T-helper 17 cell (primary cell): ENCODE measurements at regions not wholly inside any gene's neighbourhood (a gene's known extent, or its start where the extent isn't known, plus 50 kb on each side); places are given as distances from the start of the nearest gene placed in this dataset.

Source experiments
- ATAC-seq: fragments of 150-1000 bp; cut with Tn5 transposase; 2 replicates; pipeline ENCODE4 v1.10.0; 2021; ENCODE audit warnings: mild to moderate bottlenecking, moderate library complexity
- DNase-seq, 3 donors: peaks; one replicate each; pipeline versions ENCODE4 v3.0.0 to v3.0.0-alpha.2; 2020 to 2021
- H3K9me3 ChIP-seq: one replicate; pipeline ENCODE4 v1.7.0; 2013; ENCODE audit warnings: low read length, mild to moderate bottlenecking; ENCODE audit not compliant: control insufficient read depth, poor library complexity, severe bottlenecking
- H3K27ac Mint-ChIP-seq: one replicate; pipeline ENCODE4 v1.8.0; 2022; ENCODE audit warnings: mild to moderate bottlenecking, moderate library complexity, mixed read lengths
- H3K27me3 Mint-ChIP-seq: one replicate; pipeline ENCODE4 v1.8.0; 2022; ENCODE audit warnings: mixed read lengths
- H3K36me3 Mint-ChIP-seq: one replicate; pipeline ENCODE4 v1.8.0; 2022; ENCODE audit warnings: low read depth, mixed read lengths
- H3K4me1 Mint-ChIP-seq: one replicate; pipeline ENCODE4 v1.8.0; 2022; ENCODE audit warnings: mild to moderate bottlenecking, mixed read lengths
- H3K4me3 Mint-ChIP-seq: one replicate; pipeline ENCODE4 v1.8.0; 2022; ENCODE audit warnings: mild to moderate bottlenecking, moderate library complexity, mixed read lengths

DNA sequence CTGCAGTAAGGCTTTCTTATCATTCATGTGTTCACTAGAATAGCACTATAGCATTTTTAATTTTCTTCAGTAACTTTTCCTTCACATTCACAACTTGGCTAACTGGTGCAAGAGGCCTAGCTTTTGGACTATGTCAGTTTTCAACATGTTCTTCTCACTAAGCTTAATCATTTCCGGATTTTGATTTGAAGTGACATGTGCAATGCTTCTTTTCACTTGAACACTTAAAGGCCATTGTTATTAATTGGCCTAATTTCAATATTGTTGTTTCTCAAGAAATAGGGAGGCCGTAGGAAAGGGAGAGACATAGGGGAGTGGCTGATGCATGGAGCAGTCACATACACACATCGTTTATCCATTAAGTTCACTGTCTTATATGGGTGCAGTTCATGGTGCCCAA, 151.2 kb upstream of the NFE2L3 start:
- ATAC-seq = no peak
- no peak overlapping the region for H3K27ac Mint-ChIP-seq
- H3K4me3 Mint-ChIP-seq = no peak overlapping the region
- DNase-seq = no peak
- no peaks in the 10 kb centered on the region for H3K9me3 ChIP-seq
- H3K36me3 Mint-ChIP-seq = no peaks in the 10 kb centered on the region
- H3K4me1 Mint-ChIP-seq = no peaks in the 10 kb centered on the region
- peaks cover 62% of the 10 kb centered on the region for H3K27me3 Mint-ChIP-seq

DNA sequence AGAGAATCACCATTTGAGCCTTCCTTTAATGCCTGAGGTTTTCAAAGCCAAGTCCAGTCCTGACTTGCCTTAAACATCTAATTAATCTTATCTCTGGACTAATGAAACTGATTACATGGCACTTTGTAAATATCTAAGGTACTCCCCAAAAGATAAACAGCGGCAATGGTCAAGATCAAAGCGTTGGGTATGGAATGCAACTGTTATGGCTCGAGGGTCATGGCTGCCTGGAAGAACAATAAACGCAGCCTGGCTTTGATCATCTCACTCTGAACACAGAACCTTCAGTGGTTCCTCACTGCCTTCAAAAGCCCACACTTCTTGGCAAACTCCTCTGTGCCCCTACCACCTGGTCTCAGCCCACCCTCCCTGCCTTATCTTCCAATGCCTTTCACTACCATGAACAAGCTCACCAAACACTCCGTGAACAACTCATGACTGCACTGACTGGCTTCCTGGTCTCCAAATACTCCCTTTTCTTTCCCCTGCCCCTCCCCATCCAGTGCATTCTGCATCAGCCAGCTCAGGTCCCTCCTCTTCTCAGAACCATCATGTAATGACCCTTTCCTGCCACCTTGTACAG, 150.2 kb upstream of the NFE2L3 start:
- no peak overlapping the region for H3K27ac Mint-ChIP-seq
- ATAC-seq (no peak), DNase-seq (no peak)
- peaks cover 64% of the 10 kb centered on the region for H3K27me3 Mint-ChIP-seq
- H3K4me3 Mint-ChIP-seq = no peak overlapping the region
- no peaks in the 10 kb centered on the region for H3K9me3 ChIP-seq
- no peaks in the 10 kb centered on the region for H3K36me3 Mint-ChIP-seq
- H3K4me1 Mint-ChIP-seq = no peaks in the 10 kb centered on the region

DNA sequence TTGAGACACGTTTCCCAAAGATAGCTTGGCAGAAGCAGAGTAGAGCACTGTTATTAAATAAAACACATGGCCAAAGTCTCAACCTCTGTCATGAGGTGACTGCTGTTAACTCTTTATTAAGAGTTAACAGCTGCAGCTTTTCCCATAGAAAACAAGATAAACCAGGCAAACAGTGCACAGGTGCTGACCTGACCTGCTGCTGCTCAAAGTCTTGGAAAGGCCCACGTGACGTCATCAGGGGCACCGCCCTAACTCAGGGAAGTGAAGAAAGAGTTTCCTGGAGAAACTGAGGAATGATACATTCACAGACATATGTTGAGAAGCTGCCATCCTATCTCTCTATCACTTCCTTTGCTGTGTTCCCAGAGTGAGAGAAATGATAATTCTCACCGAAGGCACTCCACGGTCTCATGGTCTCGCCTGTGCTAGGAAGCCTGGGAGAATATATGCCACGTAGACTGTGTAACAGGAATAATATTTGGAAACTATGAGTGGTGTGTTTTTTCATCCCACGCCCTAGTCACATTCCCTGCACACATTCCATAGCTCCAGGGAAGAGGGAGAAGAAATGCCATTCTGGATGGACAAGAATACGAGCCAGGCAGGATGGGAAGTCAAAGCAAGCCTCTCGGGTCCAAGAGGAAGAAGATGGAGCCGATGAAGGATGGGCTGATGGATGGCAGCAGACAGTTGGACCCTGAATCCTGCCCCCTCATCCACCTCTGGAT, 146.2 kb upstream of the NFE2L3 start:
- Mint-ChIP-seq H3K4me3 (no peak overlapping the region), H3K27ac (no peak overlapping the region), H3K27me3 (peaks cover 57% of the 10 kb centered on the region), H3K36me3 (no peaks in the 10 kb centered on the region), H3K4me1 (no peaks in the 10 kb centered on the region)
- ATAC-seq (no peak), DNase-seq (no peak)
- H3K9me3 ChIP-seq = no peaks in the 10 kb centered on the region

DNA sequence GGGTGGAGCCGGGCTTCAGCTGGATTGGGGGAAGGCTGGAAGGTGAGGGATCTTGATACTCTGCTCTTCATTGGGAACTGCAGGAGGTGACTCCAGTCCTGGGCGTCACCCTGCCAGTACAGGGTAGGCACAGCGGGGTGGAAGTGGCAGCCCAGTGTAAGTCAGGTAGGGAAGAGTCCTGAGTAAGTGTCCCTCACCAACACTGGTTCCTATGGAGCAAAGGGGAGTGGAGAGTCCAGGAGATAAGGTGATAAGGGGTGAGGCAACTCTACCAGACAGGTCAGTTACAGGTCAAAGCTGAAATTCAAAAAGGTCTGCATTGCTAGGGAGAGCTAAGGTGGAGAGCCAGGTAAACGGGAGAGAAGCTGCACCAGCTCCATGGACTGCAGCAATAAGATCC, 145.6 kb upstream of the NFE2L3 start:
- no peaks in the 10 kb centered on the region for H3K9me3 ChIP-seq
- H3K4me1 Mint-ChIP-seq = no peaks in the 10 kb centered on the region
- ATAC-seq (no peak), DNase-seq (no peak)
- H3K27ac Mint-ChIP-seq = no peak overlapping the region
- peaks cover 57% of the 10 kb centered on the region for H3K27me3 Mint-ChIP-seq
- no peaks in the 10 kb centered on the region for H3K36me3 Mint-ChIP-seq
- H3K4me3 Mint-ChIP-seq = no peak overlapping the region

DNA sequence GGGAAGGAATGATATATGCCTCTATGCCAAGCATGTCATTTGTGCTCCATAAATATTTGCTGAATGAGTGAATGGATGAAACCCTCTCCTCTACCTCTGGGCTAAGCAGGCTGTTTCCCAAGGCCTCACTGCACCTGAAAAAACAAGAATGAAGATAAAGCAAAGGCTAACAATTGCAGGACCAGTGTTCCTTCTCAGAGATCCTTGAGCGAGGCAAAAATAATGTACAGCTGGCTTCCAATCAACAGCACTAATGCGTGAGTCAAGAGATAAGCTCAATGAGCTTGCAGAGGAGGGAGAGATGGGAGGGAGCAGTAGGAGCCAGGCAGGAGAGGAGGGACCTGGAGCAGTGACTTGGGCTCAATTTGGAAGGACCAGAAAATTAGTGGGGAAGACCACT, 144.5 kb upstream of the NFE2L3 start:
- no peak for ATAC-seq
- Mint-ChIP-seq H3K36me3 (no peaks in the 10 kb centered on the region), H3K4me1 (no peaks in the 10 kb centered on the region), H3K4me3 (no peak overlapping the region), H3K27ac (no peak overlapping the region), H3K27me3 (peaks cover 47% of the 10 kb centered on the region)
- DNase-seq = no peak
- H3K9me3 ChIP-seq = no peaks in the 10 kb centered on the region

DNA sequence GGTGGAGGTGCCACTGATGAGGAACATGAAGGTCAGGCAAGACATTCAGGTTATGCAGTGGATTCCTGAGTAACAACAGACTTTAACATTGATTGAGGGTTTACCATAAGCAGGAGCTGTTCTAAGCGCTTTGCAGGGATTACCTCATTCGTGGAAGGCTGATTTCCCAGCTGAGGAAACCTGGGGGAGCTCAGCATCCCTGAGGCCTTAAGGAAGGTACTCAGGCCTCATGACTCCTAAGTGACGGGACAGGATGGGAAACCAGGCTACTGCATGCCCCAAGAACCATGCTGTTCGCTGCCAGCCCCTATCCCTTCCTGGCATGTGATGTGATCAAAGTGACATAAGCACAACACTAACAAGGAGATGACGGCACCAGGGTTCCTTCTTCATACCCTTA, 143.6 kb upstream of the NFE2L3 start:
- DNase-seq (no peak), ATAC-seq (no peak)
- Mint-ChIP-seq H3K27me3 (peaks cover 38% of the 10 kb centered on the region), H3K27ac (no peak overlapping the region), H3K4me3 (no peak overlapping the region), H3K4me1 (no peaks in the 10 kb centered on the region), H3K36me3 (no peaks in the 10 kb centered on the region)
- H3K9me3 ChIP-seq = no peaks in the 10 kb centered on the region

DNA sequence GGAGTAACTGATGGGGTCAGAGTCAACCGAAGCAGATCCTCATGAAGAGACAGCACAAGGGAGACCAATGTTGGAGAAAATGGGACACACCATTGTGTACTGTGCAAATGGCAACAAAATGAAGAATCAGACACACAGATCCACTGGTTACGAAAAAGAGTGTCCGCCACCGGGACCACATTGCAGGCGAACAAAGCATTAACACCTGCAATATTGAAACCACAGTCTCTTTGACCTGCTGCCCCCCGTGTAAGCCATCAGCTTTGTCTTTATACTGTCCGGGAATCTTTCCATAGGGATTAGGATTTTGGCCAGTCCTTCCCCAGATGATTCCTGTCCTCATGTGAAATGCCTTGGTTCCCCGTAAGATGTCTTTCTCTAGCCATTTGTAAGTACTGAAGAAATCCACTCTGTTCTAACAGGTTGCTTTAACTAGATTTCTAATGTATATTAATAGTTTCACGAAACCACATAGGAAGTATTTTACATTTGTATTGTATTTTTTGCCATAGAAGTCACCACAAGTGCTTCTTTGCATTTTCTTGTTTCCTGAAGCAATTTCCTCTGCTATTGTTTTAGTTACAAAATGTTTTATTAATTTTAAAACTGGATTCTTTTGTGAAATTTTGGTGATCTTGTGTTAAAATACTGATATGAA, 140.8 kb upstream of the NFE2L3 start:
- H3K4me1 Mint-ChIP-seq = no peaks in the 10 kb centered on the region
- H3K27me3 Mint-ChIP-seq = peaks cover 30% of the 10 kb centered on the region
- no peak for DNase-seq
- no peak overlapping the region for H3K27ac Mint-ChIP-seq
- no peak for ATAC-seq
- no peak overlapping the region for H3K4me3 Mint-ChIP-seq
- no peaks in the 10 kb centered on the region for H3K36me3 Mint-ChIP-seq
- no peaks in the 10 kb centered on the region for H3K9me3 ChIP-seq

DNA sequence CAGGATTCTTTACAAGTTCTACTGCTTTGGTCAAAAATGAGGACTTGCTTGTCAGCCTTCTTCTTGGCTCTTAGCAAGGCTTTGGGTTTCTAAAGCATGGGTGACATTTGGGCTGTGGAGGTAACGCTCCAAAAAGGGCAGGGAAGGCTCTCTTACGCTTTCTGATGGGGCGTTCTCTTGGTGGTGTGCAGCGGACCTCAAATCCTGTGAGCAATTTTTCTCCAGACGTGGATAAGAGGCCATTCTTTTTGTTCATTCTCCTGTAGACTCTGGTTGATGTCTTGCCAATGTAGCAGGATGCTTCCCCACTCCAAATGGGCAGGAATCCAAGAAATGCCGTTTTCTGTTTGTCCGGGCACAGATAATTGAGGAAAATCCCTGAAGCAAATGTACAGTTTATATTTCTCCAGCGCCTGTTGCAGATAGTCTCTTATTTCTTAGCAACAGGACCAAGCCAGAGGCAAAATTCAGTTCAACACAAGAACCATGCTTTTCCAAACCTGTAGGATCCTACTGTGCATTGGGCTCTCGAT, 138.4 kb upstream of the NFE2L3 start:
- ATAC-seq (no peak), DNase-seq (no peak)
- Mint-ChIP-seq H3K27ac (no peak overlapping the region), H3K4me1 (no peaks in the 10 kb centered on the region), H3K4me3 (no peak overlapping the region), H3K27me3 (peaks cover 21% of the 10 kb centered on the region), H3K36me3 (no peaks in the 10 kb centered on the region)
- H3K9me3 ChIP-seq = no peaks in the 10 kb centered on the region

DNA sequence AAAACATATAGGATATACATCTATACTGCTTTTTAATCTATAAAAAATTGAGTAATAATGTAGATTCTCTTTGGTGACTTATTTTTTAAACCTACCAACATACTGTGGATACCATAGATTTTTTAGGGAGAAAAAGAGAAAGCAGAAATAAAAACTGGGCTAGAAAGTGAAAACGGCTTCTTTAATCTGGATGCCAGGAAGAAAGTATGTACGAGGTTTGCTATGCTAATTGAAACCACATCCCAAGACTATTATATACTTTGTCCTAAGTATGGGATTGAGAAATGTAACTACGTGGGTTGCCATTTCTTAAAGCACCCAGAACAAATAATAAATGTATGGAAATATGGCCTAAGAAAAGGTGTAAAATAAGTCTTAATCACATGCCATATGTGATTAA, 129.0 kb upstream of the NFE2L3 start:
- peaks cover 3% of the 10 kb centered on the region for H3K4me1 Mint-ChIP-seq
- H3K4me3 Mint-ChIP-seq = no peak overlapping the region
- no peak for ATAC-seq
- H3K9me3 ChIP-seq = no peaks in the 10 kb centered on the region
- H3K27me3 Mint-ChIP-seq = peaks cover 33% of the 10 kb centered on the region
- H3K36me3 Mint-ChIP-seq = peaks cover 2% of the 10 kb centered on the region
- no peak for DNase-seq
- no peak overlapping the region for H3K27ac Mint-ChIP-seq

DNA sequence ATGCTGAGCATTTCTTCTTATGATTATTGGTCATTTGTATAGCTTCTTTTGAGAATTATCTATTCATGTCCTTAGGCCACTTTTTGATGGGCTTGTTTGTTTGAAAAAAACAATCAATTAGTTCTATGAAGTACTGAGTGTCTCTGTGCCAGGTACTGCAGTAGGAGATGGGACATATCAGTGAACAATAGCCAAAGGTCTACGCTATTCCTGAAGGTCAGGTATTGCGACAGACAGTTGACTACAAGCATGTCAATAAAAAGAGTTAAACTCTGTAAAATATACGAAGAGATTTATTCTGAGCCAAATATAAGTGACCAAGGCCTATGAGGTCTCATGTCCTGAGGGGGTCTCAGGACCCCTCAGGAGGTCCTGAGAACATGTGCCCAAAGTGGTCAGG, 122.1 kb upstream of the NFE2L3 start:
- Mint-ChIP-seq H3K4me1 (peaks cover 3% of the 10 kb centered on the region), H3K4me3 (no peak overlapping the region), H3K27me3 (peaks cover 42% of the 10 kb centered on the region), H3K36me3 (peaks cover 4% of the 10 kb centered on the region), H3K27ac (no peak overlapping the region)
- no peaks in the 10 kb centered on the region for H3K9me3 ChIP-seq
- no peak for DNase-seq
- ATAC-seq = no peak

DNA sequence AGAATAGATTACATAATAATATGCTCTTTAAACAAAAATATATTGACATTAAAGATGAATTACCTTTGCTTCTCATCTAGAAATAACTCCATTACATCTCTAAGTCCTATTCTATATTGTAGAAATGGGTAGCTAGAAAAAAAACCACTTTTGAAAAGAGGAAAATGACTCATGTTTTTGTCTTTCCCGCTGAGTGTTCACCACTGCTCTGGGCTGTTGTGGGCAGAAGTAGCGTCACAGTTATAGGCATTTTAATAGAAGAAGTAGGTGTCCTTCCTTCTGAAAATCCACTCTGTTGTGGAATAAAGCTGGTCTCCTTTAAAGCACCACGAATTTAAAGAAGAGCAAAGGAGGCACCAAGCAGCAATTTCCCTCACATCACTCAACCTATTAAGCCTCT, 117.6 kb upstream of the NFE2L3 start:
- Mint-ChIP-seq H3K27ac (no peak overlapping the region), H3K36me3 (peaks cover 6% of the 10 kb centered on the region), H3K4me1 (peaks cover 2% of the 10 kb centered on the region), H3K4me3 (no peak overlapping the region), H3K27me3 (peaks cover 58% of the 10 kb centered on the region)
- ATAC-seq (no peak), DNase-seq (no peak)
- no peaks in the 10 kb centered on the region for H3K9me3 ChIP-seq

DNA sequence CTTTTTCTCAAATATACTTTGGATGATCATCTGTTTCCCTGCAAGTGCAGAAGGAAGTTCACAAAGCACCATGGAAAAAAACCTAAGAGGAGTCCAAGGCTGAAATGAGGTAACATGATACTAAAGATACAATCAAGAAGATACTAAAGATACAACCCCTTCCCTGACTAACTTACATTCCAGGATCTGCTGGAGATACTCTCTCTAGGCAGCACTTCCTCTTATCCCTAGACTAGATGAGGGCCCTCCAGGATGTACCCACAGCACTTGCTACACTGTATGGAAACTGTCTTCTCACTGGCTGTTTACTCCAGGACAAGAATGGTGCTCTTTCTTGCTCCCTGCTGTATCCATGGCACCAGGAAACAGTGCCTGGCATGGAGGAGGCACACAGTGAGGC, 116.4 kb upstream of the NFE2L3 start:
- no peak overlapping the region for H3K4me3 Mint-ChIP-seq
- ATAC-seq (no peak), DNase-seq (no peak)
- H3K9me3 ChIP-seq = no peaks in the 10 kb centered on the region
- peaks cover 6% of the 10 kb centered on the region for H3K36me3 Mint-ChIP-seq
- peaks cover 59% of the 10 kb centered on the region for H3K27me3 Mint-ChIP-seq
- H3K27ac Mint-ChIP-seq = no peak overlapping the region
- H3K4me1 Mint-ChIP-seq = peaks cover 2% of the 10 kb centered on the region

DNA sequence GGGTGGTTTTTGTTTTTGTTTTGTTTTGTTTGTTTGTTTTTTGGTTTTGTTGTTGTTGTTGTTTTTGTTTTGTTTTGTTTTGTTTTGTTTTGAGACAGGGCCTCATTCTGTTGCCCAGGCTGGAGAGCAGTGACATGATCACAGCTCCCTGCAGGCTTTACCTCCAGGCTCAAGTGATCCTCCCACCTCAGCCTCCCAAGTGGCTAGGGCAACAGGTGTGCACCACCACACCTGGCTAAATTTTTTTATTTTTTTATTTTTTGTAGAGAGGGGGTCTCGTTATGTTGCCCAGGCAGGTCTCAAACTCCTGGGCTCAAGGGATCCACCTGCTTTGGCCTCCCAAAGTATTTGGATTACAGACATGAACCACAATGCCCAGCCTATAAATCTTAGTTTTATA, 115.9 kb upstream of the NFE2L3 start:
- Mint-ChIP-seq H3K27me3 (peaks cover 59% of the 10 kb centered on the region), H3K4me3 (no peak overlapping the region), H3K36me3 (peaks cover 3% of the 10 kb centered on the region), H3K4me1 (peaks cover 2% of the 10 kb centered on the region), H3K27ac (no peak overlapping the region)
- no peaks in the 10 kb centered on the region for H3K9me3 ChIP-seq
- no peak for DNase-seq
- ATAC-seq = no peak
